EH (cell line): ENCODE measurements at regions not wholly inside any gene's neighbourhood (a gene's known extent, or its start where the extent isn't known, plus 50 kb on each side); places are given as distances from the start of the nearest gene placed in this dataset.
A peak's percentile ranks its signal among the peaks of the same experiment; 100 is the strongest.
"Not testable (repeated sequence)": the region's sequence is repeated elsewhere in the genome, so short reads cannot be mapped to it uniquely, and the experiment has no call there.

Source experiments
- DNase-seq: peaks from one replicate; pipeline ENCODE4 v3.0.0-alpha.2; 2015; ENCODE audit warnings: low read depth

- DNase-seq = no peak
These were observed 201.0 kb upstream of the NABP1 start for GRCh38 chr2:191476901-191477300.

- peak; percentile 44 for DNase-seq
These were observed 198.9 kb upstream of the NABP1 start for GRCh38 chr2:191478799-191479679.

- DNase-seq = no peak
These were observed 198.3 kb upstream of the NABP1 start for GRCh38 chr2:191479680-191480023.

GRCh38 chr2:191481305-191482070 lies 196.4 kb upstream of the NABP1 start:
- peak; percentile 6 for DNase-seq

- DNase-seq = peak; percentile 15
These were observed 194.8 kb upstream of the NABP1 start for GRCh38 chr2:191483117-191483516.

- DNase-seq = peak; percentile 99
These were observed 191.2 kb upstream of the NABP1 start for GRCh38 chr2:191486584-191487320.

- no peak for DNase-seq
These were observed 189.8 kb upstream of the NABP1 start for GRCh38 chr2:191488135-191488534.

- no peak for DNase-seq
These were observed 188.8 kb upstream of the NABP1 start for GRCh38 chr2:191489177-191489576.

GRCh38 chr2:191496838-191497237 lies 181.1 kb upstream of the NABP1 start:
- DNase-seq = no peak

GRCh38 chr2:191497822-191498221 lies 180.1 kb upstream of the NABP1 start:
- DNase-seq = no peak

GRCh38 chr2:191499050-191499449 lies 178.9 kb upstream of the NABP1 start:
- no peak for DNase-seq

GRCh38 chr2:191499874-191500565 lies 177.9 kb upstream of the NABP1 start:
- peak; percentile 74 for DNase-seq

- no peak for DNase-seq
These were observed 177.4 kb upstream of the NABP1 start for GRCh38 chr2:191500566-191500883.

- no peak for DNase-seq
These were observed 176.9 kb upstream of the NABP1 start for GRCh38 chr2:191500884-191501560.

GRCh38 chr2:191501561-191502168 lies 176.3 kb upstream of the NABP1 start:
- DNase-seq = peak; percentile 71

- DNase-seq = no peak
These were observed 171.4 kb upstream of the NABP1 start for GRCh38 chr2:191506515-191506914.

GRCh38 chr2:191507252-191507853 lies 170.6 kb upstream of the NABP1 start:
- not testable (repeated sequence) for DNase-seq

- DNase-seq = no peak
These were observed 169.2 kb upstream of the NABP1 start for GRCh38 chr2:191508738-191509137.

GRCh38 chr2:191512216-191512835 lies 165.6 kb upstream of the NABP1 start:
- DNase-seq = no peak

- no peak for DNase-seq
These were observed 165.1 kb upstream of the NABP1 start for GRCh38 chr2:191512874-191513273.
